HCT116 (cell line): ENCODE measurements at regions not wholly inside any gene's neighbourhood (a gene's known extent, or its start where the extent isn't known, plus 50 kb on each side); places are given as distances from the start of the nearest gene placed in this dataset.

Source experiments
- ATAC-seq: fragments of 200-7000 bp; cut with Tn5 transposase; 2 replicates; pipeline ENCODE4 v1.9.1; 2020; ENCODE audit warnings: mild to moderate bottlenecking, moderate library complexity
- BruUV-seq: library from RNA; stranded (reverse); fragments of 400-500 nt; replicated peaks from 2 replicates; lab custom pipeline; 2021; lab: Mats Ljungman, UMichigan
- CTCF ChIA-PET: fragments of 300-600 bp; sonication (Branson Sonifier 250); formaldehyde crosslinking; loops from one replicate; lab custom pipeline; 2021; ENCODE audit warnings: antibody characterized with exemption; lab: Charles Lee
- POLR2A ChIA-PET: fragments of 300-600, 350-600 bp; sonication (Branson Sonifier 250); formaldehyde crosslinking; loops from one replicate; lab custom pipeline; 2021; ENCODE audit warnings: antibody characterized with exemption; lab: Charles Lee
- RAD21 ChIA-PET, 2 experiments: fragments of 300-600 bp; sonication (Branson Sonifier 250); formaldehyde crosslinking; loops; one replicate each; lab custom pipeline; 2023; ENCODE audit warnings: low total read pairs in 2 of 2; ENCODE audit not compliant: uncharacterized antibody in 2 of 2, unreplicated experiment in 2 of 2, low non-redundant PET in 1 of 2; lab: Charles Lee
- DNase-seq: peaks from one replicate; pipeline ENCODE4 v3.0.0-alpha.2; 2010; ENCODE audit warnings: low read depth, low spot score
- H2AFZ ChIP-seq: fragments of 200-600 bp; shearing (Covaris generic), sonication (generic); 2 replicates; pipeline ENCODE4 v1.6.1; 2017; ENCODE audit warnings: low read depth, mixed run types, mixed read lengths, antibody characterized with exemption, low read length; ENCODE audit not compliant: poor library complexity, severe bottlenecking
- H3K27ac ChIP-seq: 2 replicates; pipeline ENCODE4 v1.5.1; 2012; ENCODE audit warnings: low read depth, low read length
- H3K27me3 ChIP-seq: fragments of 200-600 bp; sonication (generic); 2 replicates; pipeline ENCODE4 v1.6.1; 2016; ENCODE audit warnings: mixed run types, low read length, mixed read lengths; ENCODE audit not compliant: insufficient read depth
- H3K36me3 ChIP-seq, 2 experiments: fragments of 200-500 bp in 1 of 2; fragments of 200-600 bp in 1 of 2; sonication (Bioruptor generic) in 1 of 2; sonication (generic) in 1 of 2; 2 replicates each; pipeline versions ENCODE4 v1.5.1 to v1.6.1; 2014 to 2016; ENCODE audit warnings: low read length in 2 of 2, inconsistent platforms in 1 of 2, mixed read lengths in 1 of 2, mixed run types in 1 of 2; ENCODE audit not compliant: insufficient read depth in 2 of 2, control insufficient read depth in 1 of 2
- H3K4me1 ChIP-seq, 2 experiments: fragments of 200-600 bp in 1 of 2; sonication (generic) in 1 of 2; 2 replicates each; pipeline versions ENCODE4 v1.5.1 to v1.6.1; 2012 to 2017; ENCODE audit warnings: low read length in 2 of 2, inconsistent platforms in 1 of 2, mild to moderate bottlenecking in 1 of 2, mixed read lengths in 1 of 2, mixed run types in 1 of 2, moderate library complexity in 1 of 2; ENCODE audit not compliant: insufficient read depth in 2 of 2, control insufficient read depth in 1 of 2
- H3K4me2 ChIP-seq: fragments of 200-600 bp; sonication (generic); 2 replicates; pipeline ENCODE4 v1.6.1; 2017; ENCODE audit warnings: mixed run types, low read length, mixed read lengths
- H3K4me3 ChIP-seq, 2 experiments: fragments of 200-600 bp in 1 of 2; sonication (generic) in 1 of 2; replicated peaks in 1 of 2; 2 replicates each; pipeline ENCODE4 v1.5.1; 2011 to 2016; ENCODE audit warnings: low read length in 2 of 2, control low read depth in 1 of 2, low read depth in 1 of 2, mild to moderate bottlenecking in 1 of 2, mixed read lengths in 1 of 2, mixed run types in 1 of 2
- H3K79me2 ChIP-seq: fragments of 200-600 bp; sonication (generic); 2 replicates; pipeline ENCODE4 v1.6.1; 2017; ENCODE audit warnings: mild to moderate bottlenecking, mixed run types, low read length, moderate library complexity, mixed read lengths; ENCODE audit not compliant: insufficient read depth
- H3K9ac ChIP-seq: fragments of 200-600 bp; sonication (generic); 2 replicates; pipeline ENCODE4 v1.6.1; 2016; ENCODE audit warnings: low read length, mixed read lengths
- H3K9me2 ChIP-seq: fragments of 200-600 bp; sonication (generic), shearing (Covaris generic); 2 replicates; pipeline ENCODE4 v1.6.1; 2017; ENCODE audit warnings: mixed run types, mild to moderate bottlenecking, moderate library complexity; ENCODE audit not compliant: insufficient read depth
- H3K9me3 ChIP-seq, 2 experiments: fragments of 200-500 bp in 1 of 2; fragments of 200-600 bp in 1 of 2; sonication (Bioruptor generic) in 1 of 2; sonication (generic) in 1 of 2; 2 replicates each; pipeline ENCODE4 v1.6.1; 2014 to 2017; ENCODE audit warnings: low read length in 2 of 2, mixed read lengths in 2 of 2, inconsistent platforms in 1 of 2, low read depth in 1 of 2, mild to moderate bottlenecking in 1 of 2, mixed run types in 1 of 2, moderate library complexity in 1 of 2; ENCODE audit not compliant: control insufficient read depth in 1 of 2, insufficient read depth in 1 of 2
- H4K20me1 ChIP-seq: fragments of 200-600 bp; sonication (generic), shearing (Covaris generic); 2 replicates; pipeline ENCODE4 v1.6.1; 2017; ENCODE audit warnings: mixed run types, mild to moderate bottlenecking, moderate library complexity; ENCODE audit not compliant: insufficient read depth
- CBX3 ChIP-seq: IDR thresholded peaks from 2 replicates; pipeline ENCODE4 v1.6.1; 2012; ENCODE audit warnings: low read depth
- CEBPB ChIP-seq: IDR thresholded peaks from 2 replicates; pipeline ENCODE4 v1.6.1; 2012; ENCODE audit warnings: low read depth
- ELF1 ChIP-seq: IDR thresholded peaks from 2 replicates; pipeline ENCODE4 v1.6.1; 2012; ENCODE audit warnings: low read depth, borderline replicate concordance
- EZH2 ChIP-seq: fragments of 200-600 bp; sonication (generic); IDR thresholded peaks from 2 replicates; pipeline ENCODE4 v1.6.1; 2017; ENCODE audit warnings: antibody characterized with exemption, mixed run types
- TCF7L2 ChIP-seq: IDR thresholded peaks from 2 replicates; pipeline ENCODE4 v1.7.0; 2011; ENCODE audit warnings: borderline replicate concordance, inconsistent platforms; ENCODE audit not compliant: insufficient read depth, insufficient read length; ENCODE audit errors: extremely low read depth
- intact Hi-C: fragments of 100-400 bp; cut with micrococcal nuclease; formaldehyde crosslinking; loops from 2 replicates; pipeline ENCODE4 v1.10.0; 2022
- TF ChIP-seq, protein P1 (sequence below), 3 experiments: fragments of 200-600 bp in 1 of 3; sonication (generic) in 1 of 3; IDR thresholded peaks in 2 of 3; conservative IDR thresholded peaks in 1 of 3; 2 replicates each; pipeline ENCODE4 v1.5.1; 2012 to 2017; ENCODE audit warnings: low read depth in 2 of 3, low read length in 2 of 3, antibody characterized with exemption in 1 of 3, borderline replicate concordance in 1 of 3, control low read depth in 1 of 3, mild to moderate bottlenecking in 1 of 3, mixed read lengths in 1 of 3, mixed run types in 1 of 3, moderate library complexity in 1 of 3; ENCODE audit not compliant: insufficient read depth in 1 of 3
- TF ChIP-seq, protein P2 (sequence below): IDR thresholded peaks from 2 replicates; pipeline ENCODE4 v1.6.1; 2012

DNA sequence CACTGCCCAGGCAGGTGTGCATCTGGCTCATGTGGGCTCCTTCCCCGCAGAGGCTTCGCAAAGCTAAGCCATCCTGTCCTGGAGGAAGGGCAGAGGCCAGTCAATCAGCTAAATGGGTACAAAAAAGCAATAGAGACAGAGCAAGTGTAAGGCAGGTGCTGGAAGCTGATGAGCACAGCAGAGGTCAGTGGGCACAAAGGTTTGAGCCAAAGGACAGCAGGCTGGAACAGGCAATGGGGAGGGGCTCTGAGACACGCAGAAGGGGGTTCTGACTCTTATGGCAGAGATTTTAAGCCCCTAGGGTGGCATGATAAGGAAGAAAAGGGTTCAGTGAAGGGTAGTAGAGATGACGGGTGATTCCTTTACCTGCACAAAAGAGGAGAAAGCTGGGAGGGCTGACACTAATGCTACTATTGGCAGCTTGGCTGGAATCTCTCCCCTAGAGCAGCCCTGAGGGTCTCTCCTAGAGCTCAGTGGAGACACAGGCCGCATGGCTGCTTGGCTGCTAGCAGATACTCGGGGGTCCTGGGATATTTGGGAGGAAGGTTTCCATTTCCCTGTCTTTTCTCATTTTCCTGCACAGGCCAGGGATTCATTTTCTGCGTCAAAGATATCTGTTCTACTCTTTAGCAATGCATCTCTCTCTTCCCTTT is 132.4 kb downstream of the MYCN start (continued):
- TF ChIP-seq CEBPB (no peak), ELF1 (no peak), CBX3 (no peak), EZH2 (no peak)
- TF ChIP-seq, protein P1, sequence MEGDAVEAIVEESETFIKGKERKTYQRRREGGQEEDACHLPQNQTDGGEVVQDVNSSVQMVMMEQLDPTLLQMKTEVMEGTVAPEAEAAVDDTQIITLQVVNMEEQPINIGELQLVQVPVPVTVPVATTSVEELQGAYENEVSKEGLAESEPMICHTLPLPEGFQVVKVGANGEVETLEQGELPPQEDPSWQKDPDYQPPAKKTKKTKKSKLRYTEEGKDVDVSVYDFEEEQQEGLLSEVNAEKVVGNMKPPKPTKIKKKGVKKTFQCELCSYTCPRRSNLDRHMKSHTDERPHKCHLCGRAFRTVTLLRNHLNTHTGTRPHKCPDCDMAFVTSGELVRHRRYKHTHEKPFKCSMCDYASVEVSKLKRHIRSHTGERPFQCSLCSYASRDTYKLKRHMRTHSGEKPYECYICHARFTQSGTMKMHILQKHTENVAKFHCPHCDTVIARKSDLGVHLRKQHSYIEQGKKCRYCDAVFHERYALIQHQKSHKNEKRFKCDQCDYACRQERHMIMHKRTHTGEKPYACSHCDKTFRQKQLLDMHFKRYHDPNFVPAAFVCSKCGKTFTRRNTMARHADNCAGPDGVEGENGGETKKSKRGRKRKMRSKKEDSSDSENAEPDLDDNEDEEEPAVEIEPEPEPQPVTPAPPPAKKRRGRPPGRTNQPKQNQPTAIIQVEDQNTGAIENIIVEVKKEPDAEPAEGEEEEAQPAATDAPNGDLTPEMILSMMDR (IDR thresholded peaks at IDR 0.05 in 2 of 3, conservative IDR thresholded peaks at IDR 0.05 in 1 of 3; ENCODE audit: borderline replicate concordance in 1 of 3, insufficient read depth in 1 of 3, low read depth in 2 of 3, low read length in 2 of 3): no peak
- TF ChIP-seq, protein P2, sequence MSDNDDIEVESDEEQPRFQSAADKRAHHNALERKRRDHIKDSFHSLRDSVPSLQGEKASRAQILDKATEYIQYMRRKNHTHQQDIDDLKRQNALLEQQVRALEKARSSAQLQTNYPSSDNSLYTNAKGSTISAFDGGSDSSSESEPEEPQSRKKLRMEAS: no peak

DNA sequence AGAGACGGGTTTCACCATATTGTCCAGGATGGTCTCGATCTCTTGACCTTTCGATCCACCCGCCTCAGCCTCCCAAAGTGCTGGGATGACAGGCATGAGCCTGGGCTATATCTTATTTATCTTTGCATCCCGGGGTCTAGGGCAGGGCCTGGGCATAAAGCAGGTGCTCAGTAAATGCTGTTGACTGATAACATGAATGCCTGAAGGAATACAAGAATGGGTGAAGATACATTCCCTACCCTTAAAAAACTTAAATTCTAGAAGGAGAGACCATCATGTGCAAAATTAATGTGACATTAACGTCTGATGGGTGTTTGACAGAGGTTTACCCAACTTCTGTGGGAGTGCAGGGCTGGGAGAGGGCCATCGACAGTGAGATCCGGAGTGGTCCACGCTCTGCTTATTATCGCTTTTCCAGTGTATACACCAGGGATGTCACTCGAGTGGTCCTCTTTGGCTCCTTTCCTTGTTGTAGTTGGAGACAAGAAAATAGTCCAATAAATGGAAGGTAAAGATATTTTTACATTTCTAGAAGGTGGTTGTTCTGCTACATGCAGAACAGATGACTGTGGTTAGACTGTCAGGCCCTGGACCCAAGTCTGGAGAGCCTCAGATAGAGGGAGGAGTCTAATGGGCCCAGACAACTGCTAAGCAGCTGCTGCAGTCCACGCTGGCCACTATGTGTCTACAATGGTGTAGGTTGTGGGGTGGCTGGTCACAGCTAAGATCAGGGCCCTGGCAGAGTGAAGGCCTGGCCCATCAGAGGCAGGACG is 131.7 kb downstream of the MYCN start:
- intact Hi-C loops: no loop called here
- ChIA-PET POLR2A (no interaction called here), CTCF (no interaction called here), RAD21 (no interaction called here)
- H3K9me3 ChIP-seq: no peaks in the 10 kb centered on the region
- no peaks in the 10 kb centered on the region for H3K36me3 ChIP-seq
- TF ChIP-seq EZH2 (no peak), TCF7L2 (no peak)
- BruUV-seq: no TSS peak
- ATAC-seq (no peak), DNase-seq (no peak)
- H2AFZ ChIP-seq: no peak overlapping the region
- no peaks in the 10 kb centered on the region for H4K20me1 ChIP-seq
- no peak overlapping the region for H3K4me3 ChIP-seq
- no peaks in the 10 kb centered on the region for H3K27me3 ChIP-seq
- H3K79me2 ChIP-seq: no peaks in the 10 kb centered on the region
- H3K9ac ChIP-seq: no peak overlapping the region
- H3K27ac ChIP-seq: no peak overlapping the region
- no peaks in the 10 kb centered on the region for H3K4me1 ChIP-seq
- no peak overlapping the region for H3K4me2 ChIP-seq
- H3K9me2 ChIP-seq: no peaks in the 10 kb centered on the region
